HL-60 (cell line): ENCODE measurements at regions not wholly inside any gene's neighbourhood (a gene's known extent, or its start where the extent isn't known, plus 50 kb on each side); places are given as distances from the start of the nearest gene placed in this dataset.

Experiments used
- DNase-seq, 2 experiments: peaks; one replicate each; pipeline ENCODE4 v3.0.0-alpha.2; 2010 to 2020; ENCODE audit warnings: low read depth in 1 of 2, low spot score in 1 of 2
- H3K27ac ChIP-seq: fragments of 250-450 bp; sonication (Bioruptor Pico); replicated peaks from 2 replicates; pipeline ENCODE4 v1.5.1; 2020; ENCODE audit warnings: mild to moderate bottlenecking, moderate library complexity
- H3K27me3 ChIP-seq: fragments of 250-450 bp; sonication (Bioruptor Pico); 2 replicates; pipeline ENCODE4 v1.5.1; 2021; ENCODE audit warnings: mild to moderate bottlenecking, moderate library complexity; ENCODE audit not compliant: insufficient read depth, poor library complexity, severe bottlenecking
- H3K4me3 ChIP-seq: replicated peaks from 2 replicates; pipeline ENCODE4 v1.5.1; 2011; ENCODE audit warnings: mild to moderate bottlenecking, control low read depth, low read length; ENCODE audit not compliant: insufficient read depth
- CTCF ChIP-seq: IDR thresholded peaks from one replicate; pipeline ENCODE4 v1.5.1; 2011; ENCODE audit warnings: low read length, control low read depth, inconsistent platforms; ENCODE audit not compliant: insufficient read depth
- GABPA ChIP-seq: IDR thresholded peaks from 2 replicates; pipeline ENCODE4 v1.6.1; 2012; ENCODE audit warnings: low read depth
- POLR2AphosphoS5 ChIP-seq: IDR thresholded peaks from 2 replicates; pipeline ENCODE4 v1.6.1; 2012; ENCODE audit warnings: low read depth
- REST ChIP-seq: IDR thresholded peaks from 2 replicates; pipeline ENCODE4 v1.6.1; 2012; ENCODE audit warnings: low read depth; ENCODE audit not compliant: insufficient replicate concordance
- SPI1 ChIP-seq: IDR thresholded peaks from 2 replicates; pipeline ENCODE4 v1.6.1; 2012; ENCODE audit warnings: low read depth, mild to moderate bottlenecking, borderline replicate concordance

GRCh38 chr2:211117026-211117425, 560.6 kb downstream of the CPS1 start:
- DNase-seq = no peak
- TF ChIP-seq POLR2AphosphoS5 = no peak
- no peak for TF ChIP-seq GABPA
- TF ChIP-seq SPI1 = no peak
- TF ChIP-seq CTCF = no peak
- no peak for TF ChIP-seq REST
- Histone ChIP-seq H3K27ac (no peak overlapping the region), H3K4me3 (no peak overlapping the region), H3K27me3 (no peaks in the 10 kb centered on the region)

GRCh38 chr2:211126256-211126655, 569.9 kb downstream of the CPS1 start:
- Histone ChIP-seq H3K27me3 (no peaks in the 10 kb centered on the region), H3K4me3 (no peak overlapping the region), H3K27ac (no peak overlapping the region)
- TF ChIP-seq SPI1 = no peak
- TF ChIP-seq GABPA = no peak
- no peak for TF ChIP-seq REST
- TF ChIP-seq CTCF = no peak
- TF ChIP-seq POLR2AphosphoS5 = no peak
- DNase-seq = no peak

GRCh38 chr2:211127501-211127900, 571.1 kb downstream of the CPS1 start:
- Histone ChIP-seq H3K27me3 (no peaks in the 10 kb centered on the region), H3K27ac (no peak overlapping the region), H3K4me3 (no peak overlapping the region)
- DNase-seq = no peak
- TF ChIP-seq SPI1 (no peak), POLR2AphosphoS5 (no peak), GABPA (no peak), CTCF (no peak), REST (no peak)
